Epidermal melanocyte (primary cell): ENCODE measurements at regions not wholly inside any gene's neighbourhood (a gene's known extent, or its start where the extent isn't known, plus 50 kb on each side); places are given as distances from the start of the nearest gene placed in this dataset.

ENCODE experiments used
- DNase-seq: peaks from one replicate; pipeline ENCODE4 v3.0.0; 2011; ENCODE audit warnings: low spot score; ENCODE audit not compliant: insufficient read length

GRCh38 chr10:6305401-6306321, 102.9 kb downstream of the PFKFB3 start:
- no peak for DNase-seq

GRCh38 chr10:6306917-6307316, 104.2 kb downstream of the PFKFB3 start:
- no peak for DNase-seq

GRCh38 chr10:6309816-6310215, 107.1 kb downstream of the PFKFB3 start:
- DNase-seq = no peak

- DNase-seq = no peak
These were observed 108.2 kb downstream of the PFKFB3 start for GRCh38 chr10:6310977-6311376.

- no peak for DNase-seq
These were observed 109.1 kb downstream of the PFKFB3 start for GRCh38 chr10:6311700-6312330.

GRCh38 chr10:6312636-6313035, 109.9 kb downstream of the PFKFB3 start:
- DNase-seq = no peak

GRCh38 chr10:6313111-6313895, 110.6 kb downstream of the PFKFB3 start:
- DNase-seq = no peak

- no peak for DNase-seq
These were observed 112.0 kb downstream of the PFKFB3 start for GRCh38 chr10:6314620-6315205.

GRCh38 chr10:6319119-6319518, 116.4 kb downstream of the PFKFB3 start:
- DNase-seq = no peak

- no peak for DNase-seq
These were observed 117.7 kb downstream of the PFKFB3 start for GRCh38 chr10:6320320-6321010.

GRCh38 chr10:6321880-6322279, 119.1 kb downstream of the PFKFB3 start:
- DNase-seq = no peak

GRCh38 chr10:6322805-6323204, 120.1 kb downstream of the PFKFB3 start:
- no peak for DNase-seq

- no peak for DNase-seq
These were observed 125.4 kb downstream of the PFKFB3 start for GRCh38 chr10:6327961-6328698.

GRCh38 chr10:6328699-6329423, 126.1 kb downstream of the PFKFB3 start:
- no peak for DNase-seq

- no peak for DNase-seq
These were observed 130.4 kb downstream of the PFKFB3 start for GRCh38 chr10:6333086-6333485.

- no peak for DNase-seq
These were observed 131.2 kb downstream of the PFKFB3 start for GRCh38 chr10:6333973-6334372.

GRCh38 chr10:6336016-6336415, 133.3 kb downstream of the PFKFB3 start:
- no peak for DNase-seq

- no peak for DNase-seq
These were observed 134.7 kb downstream of the PFKFB3 start for GRCh38 chr10:6337382-6337781.

GRCh38 chr10:6338361-6338760, 135.6 kb downstream of the PFKFB3 start:
- DNase-seq = no peak

- no peak for DNase-seq
These were observed 137.2 kb downstream of the PFKFB3 start for GRCh38 chr10:6339891-6340290.
